Liver (tissue), 3 donors: ENCODE measurements at regions not wholly inside any gene's neighbourhood (a gene's known extent, or its start where the extent isn't known, plus 50 kb on each side); places are given as distances from the start of the nearest gene placed in this dataset.

Experiments
- EGR1 ChIP-seq, 2 donors: IDR thresholded peaks; 2 replicates each; pipeline ENCODE4 v1.6.1; 2016 to 2018; ENCODE audit warnings: antibody characterized with exemption in 2 of 2, low read depth in 2 of 2
- HNF4A ChIP-seq, 2 donors: conservative IDR thresholded peaks; 2 replicates each; pipeline ENCODE4 v1.6.1; 2016; ENCODE audit warnings: antibody characterized with exemption in 2 of 2, mild to moderate bottlenecking in 2 of 2
- TF ChIP-seq, protein P1 (sequence below): fragments of 150-350 bp; IDR thresholded peaks from 2 replicates; pipeline ENCODE4 v1.5.1; 2017; ENCODE audit warnings: improper control_type of control experiment, low read depth, low read length; ENCODE audit not compliant: missing input control
- TF ChIP-seq, protein P2 (sequence below): IDR thresholded peaks from 2 replicates; pipeline ENCODE4 v1.6.1; 2016; ENCODE audit warnings: antibody characterized with exemption, mild to moderate bottlenecking
- donor health status: healthy.
- donor health status: healthy.

DNA sequence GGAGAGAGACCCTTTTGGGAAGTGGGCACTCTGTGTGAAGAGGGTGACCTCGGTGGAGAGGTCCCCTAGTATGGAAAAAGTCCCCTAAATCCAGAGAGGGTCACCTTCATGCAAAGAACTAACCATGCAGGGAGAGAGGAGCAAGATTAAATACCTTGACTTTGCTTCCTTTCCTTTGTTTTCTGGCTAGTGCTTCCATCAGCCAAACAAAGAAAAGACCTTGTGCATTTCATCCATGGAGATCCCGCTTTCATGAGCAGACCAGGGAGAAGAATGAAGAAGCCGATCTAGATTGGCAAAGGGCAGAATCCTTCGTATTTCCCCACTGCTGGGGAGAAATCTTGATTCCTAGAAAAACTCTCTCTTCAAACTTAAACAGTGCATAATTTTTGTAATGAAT lies 813.3 kb upstream of the CDH6 start:
- TF ChIP-seq, protein P1, sequence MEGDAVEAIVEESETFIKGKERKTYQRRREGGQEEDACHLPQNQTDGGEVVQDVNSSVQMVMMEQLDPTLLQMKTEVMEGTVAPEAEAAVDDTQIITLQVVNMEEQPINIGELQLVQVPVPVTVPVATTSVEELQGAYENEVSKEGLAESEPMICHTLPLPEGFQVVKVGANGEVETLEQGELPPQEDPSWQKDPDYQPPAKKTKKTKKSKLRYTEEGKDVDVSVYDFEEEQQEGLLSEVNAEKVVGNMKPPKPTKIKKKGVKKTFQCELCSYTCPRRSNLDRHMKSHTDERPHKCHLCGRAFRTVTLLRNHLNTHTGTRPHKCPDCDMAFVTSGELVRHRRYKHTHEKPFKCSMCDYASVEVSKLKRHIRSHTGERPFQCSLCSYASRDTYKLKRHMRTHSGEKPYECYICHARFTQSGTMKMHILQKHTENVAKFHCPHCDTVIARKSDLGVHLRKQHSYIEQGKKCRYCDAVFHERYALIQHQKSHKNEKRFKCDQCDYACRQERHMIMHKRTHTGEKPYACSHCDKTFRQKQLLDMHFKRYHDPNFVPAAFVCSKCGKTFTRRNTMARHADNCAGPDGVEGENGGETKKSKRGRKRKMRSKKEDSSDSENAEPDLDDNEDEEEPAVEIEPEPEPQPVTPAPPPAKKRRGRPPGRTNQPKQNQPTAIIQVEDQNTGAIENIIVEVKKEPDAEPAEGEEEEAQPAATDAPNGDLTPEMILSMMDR = no peak
- TF ChIP-seq EGR1 (IDR thresholded peaks at IDR 0.05; ENCODE audit: low read depth in 2 of 2) = no peak
- no peak for TF ChIP-seq HNF4A (conservative IDR thresholded peaks at IDR 0.05)
- TF ChIP-seq, protein P2, sequence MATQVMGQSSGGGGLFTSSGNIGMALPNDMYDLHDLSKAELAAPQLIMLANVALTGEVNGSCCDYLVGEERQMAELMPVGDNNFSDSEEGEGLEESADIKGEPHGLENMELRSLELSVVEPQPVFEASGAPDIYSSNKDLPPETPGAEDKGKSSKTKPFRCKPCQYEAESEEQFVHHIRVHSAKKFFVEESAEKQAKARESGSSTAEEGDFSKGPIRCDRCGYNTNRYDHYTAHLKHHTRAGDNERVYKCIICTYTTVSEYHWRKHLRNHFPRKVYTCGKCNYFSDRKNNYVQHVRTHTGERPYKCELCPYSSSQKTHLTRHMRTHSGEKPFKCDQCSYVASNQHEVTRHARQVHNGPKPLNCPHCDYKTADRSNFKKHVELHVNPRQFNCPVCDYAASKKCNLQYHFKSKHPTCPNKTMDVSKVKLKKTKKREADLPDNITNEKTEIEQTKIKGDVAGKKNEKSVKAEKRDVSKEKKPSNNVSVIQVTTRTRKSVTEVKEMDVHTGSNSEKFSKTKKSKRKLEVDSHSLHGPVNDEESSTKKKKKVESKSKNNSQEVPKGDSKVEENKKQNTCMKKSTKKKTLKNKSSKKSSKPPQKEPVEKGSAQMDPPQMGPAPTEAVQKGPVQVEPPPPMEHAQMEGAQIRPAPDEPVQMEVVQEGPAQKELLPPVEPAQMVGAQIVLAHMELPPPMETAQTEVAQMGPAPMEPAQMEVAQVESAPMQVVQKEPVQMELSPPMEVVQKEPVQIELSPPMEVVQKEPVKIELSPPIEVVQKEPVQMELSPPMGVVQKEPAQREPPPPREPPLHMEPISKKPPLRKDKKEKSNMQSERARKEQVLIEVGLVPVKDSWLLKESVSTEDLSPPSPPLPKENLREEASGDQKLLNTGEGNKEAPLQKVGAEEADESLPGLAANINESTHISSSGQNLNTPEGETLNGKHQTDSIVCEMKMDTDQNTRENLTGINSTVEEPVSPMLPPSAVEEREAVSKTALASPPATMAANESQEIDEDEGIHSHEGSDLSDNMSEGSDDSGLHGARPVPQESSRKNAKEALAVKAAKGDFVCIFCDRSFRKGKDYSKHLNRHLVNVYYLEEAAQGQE = no peak
